Fibroblast of peridontal ligament (primary cell): ENCODE measurements at regions not wholly inside any gene's neighbourhood (a gene's known extent, or its start where the extent isn't known, plus 50 kb on each side); places are given as distances from the start of the nearest gene placed in this dataset.

ENCODE experiments used
- DNase-seq: peaks from one replicate; pipeline ENCODE4 v3.0.0-alpha.2; 2010; ENCODE audit errors: extremely low read depth

- DNase-seq, result no peak
Measured at GRCh38 chr7:25911738-25912607, 240.0 kb upstream of the NFE2L3 start.

- DNase-seq, result no peak
Measured at GRCh38 chr7:25913598-25914224, 238.3 kb upstream of the NFE2L3 start.

- DNase-seq, result no peak
Measured at GRCh38 chr7:25918731-25919130, 233.3 kb upstream of the NFE2L3 start.

GRCh38 chr7:25922296-25922695 is 229.7 kb upstream of the NFE2L3 start:
- DNase-seq, result no peak

GRCh38 chr7:25923741-25924460 is 228.1 kb upstream of the NFE2L3 start:
- DNase-seq, result no peak

GRCh38 chr7:25926009-25926408 is 226.0 kb upstream of the NFE2L3 start:
- DNase-seq, result no peak

GRCh38 chr7:25926451-25926850 is 225.5 kb upstream of the NFE2L3 start:
- DNase-seq, result no peak

GRCh38 chr7:25926891-25927625 is 224.9 kb upstream of the NFE2L3 start:
- no peak for DNase-seq

- no peak for DNase-seq
Measured at GRCh38 chr7:25927626-25927978, 224.4 kb upstream of the NFE2L3 start.

- no peak for DNase-seq
Measured at GRCh38 chr7:25928549-25929330, 223.3 kb upstream of the NFE2L3 start.

GRCh38 chr7:25929448-25929847 is 222.6 kb upstream of the NFE2L3 start:
- DNase-seq, result no peak

GRCh38 chr7:25930492-25931048 is 221.4 kb upstream of the NFE2L3 start:
- DNase-seq, result no peak

- DNase-seq, result no peak
Measured at GRCh38 chr7:25931156-25931555, 220.8 kb upstream of the NFE2L3 start.

GRCh38 chr7:25933921-25934320 is 218.1 kb upstream of the NFE2L3 start:
- DNase-seq, result no peak

GRCh38 chr7:25940086-25940906 is 211.7 kb upstream of the NFE2L3 start:
- no peak for DNase-seq

- DNase-seq, result no peak
Measured at GRCh38 chr7:25944777-25945515, 207.1 kb upstream of the NFE2L3 start.

- no peak for DNase-seq
Measured at GRCh38 chr7:25945608-25946007, 206.4 kb upstream of the NFE2L3 start.

GRCh38 chr7:25946181-25946580 is 205.8 kb upstream of the NFE2L3 start:
- no peak for DNase-seq
